SJCRH30 (cell line): ENCODE measurements at regions not wholly inside any gene's neighbourhood (a gene's known extent, or its start where the extent isn't known, plus 50 kb on each side); places are given as distances from the start of the nearest gene placed in this dataset.
"Not testable (repeated sequence)": the region's sequence is repeated elsewhere in the genome, so short reads cannot be mapped to it uniquely, and the experiment has no call there.

Source experiments
- DNase-seq, 2 experiments: peaks; one replicate each; pipeline ENCODE4 v3.0.0-alpha.2; 2015 to 2020
- H3K27ac ChIP-seq: fragments of 250-450 bp; sonication (Bioruptor Pico); 2 replicates; pipeline ENCODE4 v1.5.1; 2020; ENCODE audit warnings: mild to moderate bottlenecking, moderate library complexity
- H3K27me3 ChIP-seq: fragments of 250-450 bp; sonication (Bioruptor Pico); 2 replicates; pipeline ENCODE4 v1.5.1; 2020; ENCODE audit warnings: mild to moderate bottlenecking, moderate library complexity
- H3K36me3 ChIP-seq: fragments of 250-450 bp; sonication (Bioruptor Pico); 2 replicates; pipeline ENCODE4 v1.5.1; 2020; ENCODE audit warnings: mild to moderate bottlenecking, moderate library complexity
- H3K4me1 ChIP-seq: fragments of 250-450 bp; sonication (Bioruptor Pico); 2 replicates; pipeline ENCODE4 v1.5.1; 2020; ENCODE audit warnings: mild to moderate bottlenecking, moderate library complexity
- H3K4me3 ChIP-seq: fragments of 250-450 bp; sonication (Bioruptor Pico); 2 replicates; pipeline ENCODE4 v1.5.1; 2020; ENCODE audit warnings: mild to moderate bottlenecking, moderate library complexity
- H3K9me3 ChIP-seq: fragments of 250-450 bp; sonication (Bioruptor Pico); replicated peaks from 2 replicates; pipeline ENCODE4 v1.5.1; 2020; ENCODE audit warnings: mild to moderate bottlenecking, moderate library complexity

DNA sequence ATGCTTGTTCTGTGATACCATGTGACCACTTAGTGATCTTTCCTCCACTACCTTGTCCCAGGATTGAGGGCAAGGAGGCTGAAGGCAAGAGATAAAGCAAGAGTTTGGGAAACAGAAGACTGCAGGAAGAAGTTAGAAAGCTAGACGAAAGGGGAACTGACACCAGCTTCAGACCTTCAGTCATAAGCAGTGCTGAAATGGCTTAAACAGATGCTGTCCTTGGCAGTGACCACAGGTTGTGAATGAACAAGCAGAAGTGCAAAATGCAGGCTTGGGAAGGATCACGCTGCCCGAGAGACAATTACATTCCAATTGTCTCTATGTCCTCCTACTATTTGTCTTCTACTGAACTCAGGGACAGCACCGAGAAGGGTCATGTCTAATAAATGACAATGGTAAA lies 704.9 kb upstream of the AUTS2 start:
- no peaks in the 10 kb centered on the region for H3K36me3 ChIP-seq
- H3K4me3 ChIP-seq = no peak overlapping the region
- H3K27ac ChIP-seq = no peak overlapping the region
- no peak for DNase-seq
- H3K27me3 ChIP-seq = no peaks in the 10 kb centered on the region
- H3K9me3 ChIP-seq = no peaks in the 10 kb centered on the region
- no peaks in the 10 kb centered on the region for H3K4me1 ChIP-seq

DNA sequence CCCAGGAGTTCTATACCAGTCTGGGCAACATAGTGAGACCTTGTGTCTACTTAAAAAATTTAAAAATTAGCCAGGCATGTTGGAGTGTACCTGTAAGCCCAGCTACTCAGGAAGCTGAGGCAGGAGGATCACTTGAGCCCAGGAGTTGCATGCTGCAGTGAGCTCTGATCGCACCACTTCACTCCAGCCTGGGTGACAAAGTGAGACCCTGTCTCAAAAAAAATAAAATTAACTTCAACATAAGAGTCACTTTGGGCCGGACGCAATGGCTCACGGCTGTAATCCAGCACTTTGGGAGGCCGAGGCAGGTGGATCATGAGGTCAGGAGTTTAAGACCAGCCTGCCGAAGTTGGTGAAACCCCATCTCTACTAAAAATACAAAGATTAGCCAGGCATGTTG lies 699.1 kb upstream of the AUTS2 start:
- DNase-seq, H3K27ac ChIP-seq, H3K4me1 ChIP-seq, H3K4me3 ChIP-seq, H3K9me3 ChIP-seq, H3K36me3 ChIP-seq, H3K27me3 ChIP-seq: not testable (repeated sequence)

DNA sequence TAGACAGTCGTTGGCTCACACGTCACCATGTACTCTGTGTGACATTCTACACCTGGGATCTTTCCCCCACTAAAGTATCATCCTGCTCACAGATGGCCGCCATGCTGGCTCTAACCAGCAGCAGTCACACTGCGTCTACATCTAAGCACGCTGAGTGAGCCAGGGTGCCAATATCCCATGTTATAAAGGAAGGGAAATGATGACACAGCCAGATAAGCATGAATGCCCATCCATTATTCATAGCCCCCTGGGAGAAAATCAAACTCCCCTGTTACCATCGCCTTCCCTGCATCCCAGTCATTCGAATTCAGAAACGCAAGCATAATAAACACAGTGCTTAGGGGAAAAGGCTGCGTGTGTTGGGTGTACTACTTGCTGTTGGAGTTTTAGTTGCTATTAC lies 698.2 kb upstream of the AUTS2 start:
- H3K9me3 ChIP-seq = no peaks in the 10 kb centered on the region
- H3K36me3 ChIP-seq = no peaks in the 10 kb centered on the region
- H3K4me1 ChIP-seq = no peaks in the 10 kb centered on the region
- no peak overlapping the region for H3K27ac ChIP-seq
- DNase-seq = no peak
- no peak overlapping the region for H3K4me3 ChIP-seq
- no peaks in the 10 kb centered on the region for H3K27me3 ChIP-seq

DNA sequence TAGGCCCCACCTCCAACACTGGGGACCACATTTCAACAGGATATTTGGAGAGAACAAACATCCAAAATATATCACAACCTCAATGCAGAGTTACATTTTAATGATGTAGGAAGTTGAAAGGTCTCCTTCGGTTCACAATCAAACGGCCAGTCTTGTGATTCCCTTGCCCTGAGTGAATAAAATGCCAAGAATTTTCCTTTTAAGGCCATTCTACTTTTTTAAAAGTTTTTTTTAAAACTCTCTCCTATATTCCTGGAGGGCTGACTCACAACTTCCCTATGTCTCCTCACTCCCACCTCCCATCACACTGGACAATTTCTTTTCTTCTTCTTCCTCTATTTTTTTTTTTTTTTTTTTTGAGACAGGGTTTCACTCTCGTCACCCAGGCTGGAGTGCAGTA lies 693.6 kb upstream of the AUTS2 start:
- Histone ChIP-seq H3K36me3 (no peaks in the 10 kb centered on the region), H3K27ac (no peak overlapping the region), H3K4me3 (no peak overlapping the region), H3K9me3 (no peaks in the 10 kb centered on the region), H3K4me1 (no peaks in the 10 kb centered on the region), H3K27me3 (no peaks in the 10 kb centered on the region)
- DNase-seq = no peak

DNA sequence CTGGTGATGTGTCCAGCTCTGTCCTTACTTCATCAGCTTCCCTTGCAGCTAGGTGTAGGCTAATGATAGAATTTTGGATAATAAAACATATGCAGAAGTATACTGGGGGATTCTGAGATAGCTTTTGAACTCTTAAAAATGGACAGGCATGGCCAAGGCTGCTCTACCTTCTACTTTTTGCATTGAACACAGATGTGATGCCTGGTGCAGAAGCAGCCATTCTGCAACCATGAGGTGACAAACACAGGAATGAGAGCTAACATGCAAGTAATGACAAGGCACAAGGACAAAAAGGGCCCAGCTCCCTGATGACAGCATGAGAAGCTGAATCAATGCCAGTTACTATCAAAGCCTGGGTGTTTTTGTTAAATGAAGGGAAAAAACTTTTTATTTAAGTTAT lies 686.5 kb upstream of the AUTS2 start:
- Histone ChIP-seq H3K9me3 (no peaks in the 10 kb centered on the region), H3K27ac (no peak overlapping the region), H3K4me3 (no peak overlapping the region), H3K4me1 (no peaks in the 10 kb centered on the region), H3K27me3 (no peaks in the 10 kb centered on the region), H3K36me3 (no peaks in the 10 kb centered on the region)
- DNase-seq = no peak

DNA sequence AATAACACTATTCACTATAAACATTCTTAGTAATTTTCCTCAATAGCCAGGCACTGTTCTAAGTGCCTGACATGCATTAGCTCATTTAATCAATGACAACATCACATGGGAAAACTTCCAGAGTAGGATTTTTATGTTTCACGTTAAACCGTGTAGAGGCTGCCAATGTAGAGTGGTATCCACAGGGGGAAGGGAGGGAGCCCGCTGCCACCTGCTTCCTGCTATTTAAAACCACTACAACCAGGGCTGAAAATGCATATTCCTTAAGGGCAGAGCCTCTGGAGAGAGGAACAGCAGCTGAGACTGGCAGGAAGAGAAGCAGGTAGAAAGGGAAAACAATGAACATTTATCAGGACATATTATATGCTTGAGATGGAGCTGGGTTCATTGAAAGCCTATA lies 684.3 kb upstream of the AUTS2 start:
- no peak overlapping the region for H3K4me3 ChIP-seq
- H3K27me3 ChIP-seq = no peaks in the 10 kb centered on the region
- peaks cover 4% of the 10 kb centered on the region; the same call in 1 of the 2 replicates for H3K9me3 ChIP-seq
- no peak for DNase-seq
- no peaks in the 10 kb centered on the region for H3K36me3 ChIP-seq
- H3K4me1 ChIP-seq = no peaks in the 10 kb centered on the region
- H3K27ac ChIP-seq = no peak overlapping the region

DNA sequence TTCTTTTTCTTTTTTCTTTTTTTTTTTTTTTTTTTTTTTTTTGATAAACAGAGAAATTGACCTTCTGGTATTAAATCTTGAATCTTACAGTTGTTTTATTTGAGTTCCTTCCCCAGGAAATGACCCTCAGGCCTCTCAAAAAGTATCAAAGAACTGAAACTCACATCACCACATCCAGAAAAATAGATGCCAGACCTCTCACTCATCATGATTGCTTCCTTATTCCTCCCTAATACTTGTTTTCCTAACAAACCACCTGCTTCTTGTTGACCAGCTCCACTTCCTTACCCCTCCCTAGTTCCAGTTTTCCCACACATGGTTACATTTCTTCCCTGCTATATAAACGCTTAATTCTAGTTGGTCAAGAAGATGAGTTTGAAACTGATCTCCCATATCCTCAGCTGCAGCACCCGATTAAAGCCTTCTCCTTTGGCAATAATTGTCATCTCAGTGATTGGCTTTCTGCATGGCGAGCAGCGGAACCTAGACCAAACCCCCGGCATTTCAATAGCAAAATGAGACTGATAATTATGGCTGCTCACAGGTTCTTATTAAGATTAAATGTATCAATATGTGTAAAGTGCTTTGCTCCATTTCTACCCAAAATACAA lies 681.1 kb upstream of the AUTS2 start:
- H3K4me3 ChIP-seq = no peak overlapping the region

DNA sequence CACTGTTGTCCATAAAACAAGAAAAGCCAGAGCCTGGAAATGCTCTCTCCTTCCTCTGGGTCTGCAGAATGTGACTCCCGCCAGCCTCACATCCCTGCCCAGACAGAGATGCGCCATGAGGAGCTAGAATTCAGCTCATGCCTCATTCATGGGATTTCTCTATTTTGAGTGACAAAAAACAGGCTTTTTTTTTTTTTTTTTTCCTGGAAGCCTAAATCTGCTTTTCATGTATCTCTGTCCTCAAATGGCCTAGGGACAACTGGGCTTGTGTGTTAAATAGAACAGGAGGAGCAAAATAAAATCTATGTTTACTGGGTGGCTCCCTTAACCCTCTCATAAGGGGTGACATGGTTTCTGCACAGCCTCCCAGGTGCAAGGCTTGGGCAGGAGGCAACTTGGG lies 679.7 kb upstream of the AUTS2 start:
- H3K27me3 ChIP-seq = no peaks in the 10 kb centered on the region
- no peaks in the 10 kb centered on the region for H3K36me3 ChIP-seq
- H3K9me3 ChIP-seq = peaks cover 4% of the 10 kb centered on the region; the same call in 1 of the 2 replicates
- DNase-seq = no peak
- H3K4me1 ChIP-seq = no peaks in the 10 kb centered on the region
- no peak overlapping the region for H3K4me3 ChIP-seq
- no peak overlapping the region for H3K27ac ChIP-seq

More for the DNA sequence above, 681.1 kb upstream of the AUTS2 start:
- no peaks in the 10 kb centered on the region for H3K36me3 ChIP-seq
- no peaks in the 10 kb centered on the region for H3K4me1 ChIP-seq
- no peaks in the 10 kb centered on the region for H3K27me3 ChIP-seq
- H3K27ac ChIP-seq = no peak overlapping the region
- no peak for DNase-seq
- H3K9me3 ChIP-seq = peaks cover 4% of the 10 kb centered on the region; the same call in 1 of the 2 replicates

DNA sequence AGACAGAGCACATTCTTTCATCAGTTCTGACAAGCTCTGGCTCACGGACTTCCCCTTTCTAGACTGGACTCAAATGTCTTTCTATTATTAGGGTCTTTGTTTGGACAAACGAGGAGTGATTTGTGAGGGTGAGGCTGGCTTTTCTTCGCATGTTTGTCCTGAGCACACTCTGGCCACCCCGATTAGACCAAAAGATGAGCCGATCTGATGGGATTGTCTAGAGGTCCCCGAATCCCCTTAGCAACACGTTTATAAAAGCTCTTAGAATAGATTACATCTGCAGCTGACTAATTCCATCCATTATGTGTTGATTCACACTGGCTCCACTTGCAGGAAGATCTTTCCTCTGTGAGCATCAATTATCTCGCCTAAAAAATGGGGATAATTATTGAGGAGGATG lies 675.4 kb upstream of the AUTS2 start:
- H3K4me1 ChIP-seq = peaks cover 3% of the 10 kb centered on the region; the same call in 1 of the 2 replicates
- H3K4me3 ChIP-seq = no peak overlapping the region
- H3K9me3 ChIP-seq = no peaks in the 10 kb centered on the region
- no peak overlapping the region for H3K27ac ChIP-seq
- no peaks in the 10 kb centered on the region for H3K27me3 ChIP-seq
- DNase-seq = no peak
- H3K36me3 ChIP-seq = no peaks in the 10 kb centered on the region

DNA sequence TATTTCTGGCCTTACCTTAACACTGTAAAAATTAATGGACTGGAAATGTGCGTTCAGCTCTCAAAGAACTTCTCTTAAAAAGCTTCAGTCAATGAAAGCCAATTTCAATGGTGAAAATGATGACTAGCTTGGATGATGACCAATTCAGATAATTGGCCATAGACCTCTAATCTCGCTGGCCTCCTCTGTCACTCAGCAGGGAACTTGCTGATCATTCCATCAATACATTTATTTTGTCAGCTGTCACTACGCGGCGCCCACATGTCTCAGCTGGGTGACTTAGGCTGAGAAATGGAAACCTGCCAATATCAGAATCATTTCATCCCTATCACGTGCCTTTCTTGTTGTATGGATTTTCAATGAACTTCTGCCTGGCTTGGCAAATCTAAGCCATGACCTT lies 673.0 kb upstream of the AUTS2 start:
- DNase-seq = peak; percentile 5 to 9
- Histone ChIP-seq H3K27me3 (no peaks in the 10 kb centered on the region), H3K4me3 (no peak overlapping the region), H3K9me3 (no peaks in the 10 kb centered on the region), H3K27ac (no peak overlapping the region), H3K36me3 (no peaks in the 10 kb centered on the region), H3K4me1 (peaks cover 3% of the 10 kb centered on the region; the same call in 1 of the 2 replicates)

DNA sequence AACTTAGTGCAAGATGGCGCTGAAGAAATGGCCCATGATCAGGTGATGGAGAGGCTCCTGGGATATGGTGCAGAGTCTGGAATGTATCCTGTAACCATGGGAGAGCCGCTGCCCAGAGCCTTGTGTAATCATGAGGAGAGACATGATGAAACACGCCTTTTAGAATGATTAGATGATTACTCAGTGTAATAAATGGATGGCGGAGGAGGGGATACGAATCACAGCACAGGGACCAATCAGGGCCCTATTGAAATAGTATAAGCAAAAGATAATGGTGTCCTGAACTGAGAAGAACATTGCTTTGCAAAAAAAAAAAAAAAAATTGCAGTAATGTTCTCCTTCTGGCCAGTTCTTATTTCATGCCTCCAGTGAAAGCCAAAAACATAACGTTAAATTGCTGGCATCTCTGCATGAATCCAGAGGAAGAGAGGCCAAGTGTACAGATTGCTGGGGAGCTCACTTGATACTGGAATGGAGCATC lies 668.5 kb upstream of the AUTS2 start:
- peaks cover 3% of the 10 kb centered on the region; the same call in 1 of the 2 replicates for H3K4me1 ChIP-seq
- H3K27ac ChIP-seq = no peak overlapping the region
- no peak for DNase-seq
- H3K36me3 ChIP-seq = no peaks in the 10 kb centered on the region
- H3K27me3 ChIP-seq = no peaks in the 10 kb centered on the region
- no peaks in the 10 kb centered on the region for H3K9me3 ChIP-seq
- H3K4me3 ChIP-seq = no peak overlapping the region

DNA sequence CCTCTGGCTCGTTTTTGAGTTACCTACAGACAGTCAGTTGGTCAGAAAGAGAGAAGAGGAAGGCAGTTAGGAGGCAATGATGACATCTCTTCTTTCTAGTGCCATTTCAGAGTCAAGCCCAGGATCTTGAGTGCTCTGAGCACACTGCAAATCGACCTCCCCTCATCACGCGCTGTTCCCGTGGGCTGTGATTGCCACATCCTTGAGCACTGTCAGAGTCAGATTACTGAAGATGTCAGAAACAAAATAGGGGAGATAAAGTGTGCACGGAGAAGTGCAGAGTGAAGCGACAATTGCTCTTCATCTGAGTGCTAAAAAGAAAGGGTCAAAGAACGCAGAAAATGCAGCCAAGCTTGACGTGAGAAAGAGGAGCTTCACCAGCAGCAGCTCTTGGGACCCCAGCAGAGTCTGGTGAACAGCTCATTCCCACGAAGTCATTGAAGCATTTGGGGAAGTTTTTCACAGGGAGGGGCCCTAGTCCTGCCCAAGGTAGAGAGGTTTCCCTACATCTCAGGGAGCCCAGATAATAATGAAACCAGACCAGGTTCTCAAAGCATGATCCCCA lies 661.7 kb upstream of the AUTS2 start:
- Histone ChIP-seq H3K4me3 (no peak overlapping the region), H3K27ac (no peak overlapping the region), H3K36me3 (no peaks in the 10 kb centered on the region), H3K27me3 (no peaks in the 10 kb centered on the region), H3K4me1 (no peaks in the 10 kb centered on the region), H3K9me3 (no peaks in the 10 kb centered on the region)
- no peak for DNase-seq

DNA sequence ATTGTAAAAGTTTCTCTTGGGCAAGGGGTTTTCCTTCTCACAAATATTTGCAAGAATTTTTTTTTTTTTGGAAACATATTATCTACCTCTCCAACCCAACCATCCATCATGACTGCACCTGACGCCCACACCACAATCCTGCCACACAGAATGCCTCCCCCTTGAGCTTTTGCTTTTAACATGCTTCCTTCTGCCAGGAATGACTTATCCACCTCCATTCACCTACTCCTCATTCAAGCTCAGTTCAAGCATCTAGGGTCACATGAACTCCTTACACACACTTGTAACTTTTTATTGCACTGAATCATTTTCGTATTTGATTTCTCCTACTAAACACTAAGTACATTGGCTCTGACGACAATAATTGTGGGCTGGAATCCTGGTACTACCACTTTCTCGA lies 660.1 kb upstream of the AUTS2 start:
- no peaks in the 10 kb centered on the region for H3K4me1 ChIP-seq
- no peak for DNase-seq
- H3K4me3 ChIP-seq = no peak overlapping the region
- no peak overlapping the region for H3K27ac ChIP-seq
- no peaks in the 10 kb centered on the region for H3K36me3 ChIP-seq
- H3K9me3 ChIP-seq = no peaks in the 10 kb centered on the region
- no peaks in the 10 kb centered on the region for H3K27me3 ChIP-seq

DNA sequence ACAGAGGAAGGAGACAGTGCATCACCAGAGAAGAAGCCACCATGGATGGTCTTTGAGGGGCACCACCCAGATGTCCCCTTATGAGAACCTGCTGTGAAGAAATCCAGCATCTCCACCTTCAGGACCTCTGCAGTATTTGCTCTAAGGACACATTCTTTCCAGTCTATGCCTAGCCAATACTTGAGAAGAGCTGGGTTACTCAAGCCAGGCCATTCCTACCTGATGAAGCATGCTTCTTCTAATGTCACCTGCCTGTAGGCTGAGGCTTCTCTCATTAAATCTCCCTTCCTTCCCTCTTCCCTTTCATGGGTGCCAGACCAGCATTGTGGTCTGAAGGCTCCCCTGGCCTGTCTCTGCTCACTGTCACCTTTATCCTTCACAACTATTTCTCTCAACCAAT lies 654.5 kb upstream of the AUTS2 start:
- Histone ChIP-seq H3K27me3 (no peaks in the 10 kb centered on the region), H3K4me3 (no peak overlapping the region), H3K4me1 (no peaks in the 10 kb centered on the region), H3K36me3 (no peaks in the 10 kb centered on the region), H3K9me3 (no peaks in the 10 kb centered on the region), H3K27ac (no peak overlapping the region)
- DNase-seq = no peak

DNA sequence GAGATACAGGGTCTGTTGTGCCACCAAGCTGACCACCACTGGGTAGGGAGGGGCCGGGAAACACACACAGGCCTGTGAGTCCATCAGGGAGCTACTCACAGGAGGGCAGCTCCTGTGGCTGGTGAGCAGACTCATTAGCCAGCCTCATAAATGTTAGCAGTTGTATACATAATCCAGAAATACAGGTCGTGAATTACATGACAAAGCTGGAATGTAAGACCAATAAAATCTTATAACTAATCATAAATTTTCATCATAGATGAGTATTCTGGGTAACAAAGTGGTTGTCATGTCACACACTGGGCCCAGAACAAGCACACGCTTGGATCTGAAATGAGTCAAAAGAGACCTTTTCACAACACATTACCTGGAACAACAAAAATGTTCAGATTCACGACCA lies 642.6 kb upstream of the AUTS2 start:
- H3K4me3 ChIP-seq = no peak overlapping the region
- no peaks in the 10 kb centered on the region; the same call in 1 of the 2 replicates for H3K27me3 ChIP-seq
- no peak overlapping the region for H3K27ac ChIP-seq
- no peaks in the 10 kb centered on the region for H3K4me1 ChIP-seq
- DNase-seq = no peak
- no peaks in the 10 kb centered on the region for H3K36me3 ChIP-seq
- H3K9me3 ChIP-seq = no peaks in the 10 kb centered on the region

DNA sequence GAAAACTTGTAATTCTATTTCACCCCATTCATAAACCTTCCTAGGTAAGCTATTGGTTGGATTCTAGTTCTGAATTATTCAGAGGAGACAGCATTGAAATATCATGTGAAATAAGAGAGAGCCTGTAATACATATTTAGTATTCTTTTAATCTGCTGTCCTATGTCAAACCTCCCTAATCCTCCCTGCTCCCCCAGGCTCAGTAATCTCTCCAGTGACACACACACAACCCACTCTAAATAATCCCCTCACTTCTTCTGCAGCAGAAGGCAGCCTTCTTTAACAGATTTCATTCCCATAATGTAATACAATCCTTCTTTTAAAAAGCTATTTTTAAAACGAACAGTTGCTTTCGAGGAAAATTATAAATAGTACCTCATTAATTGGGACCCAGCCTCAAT lies 639.7 kb upstream of the AUTS2 start:
- H3K27me3 ChIP-seq = no peaks in the 10 kb centered on the region; the same call in 1 of the 2 replicates
- H3K4me1 ChIP-seq = no peaks in the 10 kb centered on the region
- no peak for DNase-seq
- H3K27ac ChIP-seq = no peak overlapping the region
- H3K4me3 ChIP-seq = no peak overlapping the region
- H3K9me3 ChIP-seq = no peaks in the 10 kb centered on the region
- no peaks in the 10 kb centered on the region for H3K36me3 ChIP-seq
